ENCODE measurements at regions not wholly inside any gene's neighbourhood (a gene's known extent, or its start where the extent isn't known, plus 50 kb on each side); places are given as distances from the start of the nearest gene placed in this dataset.

GRCh38 chr5:144958002-144958401 lies 787.3 kb downstream of the KCTD16 start:
- Histone ChIP-seq H3K4me1 (ENCODE audit: low read depth) (no peaks in the 10 kb centered on the region), H3K9me3 (no peaks in the 10 kb centered on the region), H3K4me3 (no peak overlapping the region), H3K36me3 (ENCODE audit: low read depth) (no peaks in the 10 kb centered on the region)
- intact Hi-C loops (cut with DNase I, micrococcal nuclease), result no loop called here
- ATAC-seq, result no peak
- no peak for TF ChIP-seq CTCF (IDR thresholded peaks at IDR 0.05)
- no peak for DNase-seq

- no peak overlapping the region for H3K4me3 ChIP-seq
- DNase-seq (no peak), ATAC-seq (no peak)
- intact Hi-C loops (cut with DNase I, micrococcal nuclease), result no loop called here
- H3K4me1 ChIP-seq (ENCODE audit: low read depth), result no peaks in the 10 kb centered on the region
- no peak for TF ChIP-seq CTCF (IDR thresholded peaks at IDR 0.05)
- no peaks in the 10 kb centered on the region for H3K36me3 ChIP-seq (ENCODE audit: low read depth)
- no peaks in the 10 kb centered on the region for H3K9me3 ChIP-seq
These were observed 780.3 kb downstream of the KCTD16 start for GRCh38 chr5:144950996-144951395.

- intact Hi-C loops (cut with DNase I, micrococcal nuclease), result no loop called here
- H3K4me1 ChIP-seq (ENCODE audit: low read depth), result no peaks in the 10 kb centered on the region
- DNase-seq, result no peak
- TF ChIP-seq CTCF (IDR thresholded peaks at IDR 0.05), result no peak
- H3K4me3 ChIP-seq, result no peak overlapping the region
- no peaks in the 10 kb centered on the region for H3K9me3 ChIP-seq
- no peaks in the 10 kb centered on the region for H3K36me3 ChIP-seq (ENCODE audit: low read depth)
- ATAC-seq, result no peak
These were observed 776.4 kb downstream of the KCTD16 start for GRCh38 chr5:144947023-144947422.

GRCh38 chr5:144945503-144945902 lies 774.8 kb downstream of the KCTD16 start:
- no peaks in the 10 kb centered on the region for H3K9me3 ChIP-seq
- intact Hi-C loops (cut with DNase I, micrococcal nuclease), result no loop called here
- no peak overlapping the region for H3K4me3 ChIP-seq
- DNase-seq, result no peak
- H3K36me3 ChIP-seq (ENCODE audit: low read depth), result no peaks in the 10 kb centered on the region
- no peaks in the 10 kb centered on the region for H3K4me1 ChIP-seq (ENCODE audit: low read depth)
- no peak for TF ChIP-seq CTCF (IDR thresholded peaks at IDR 0.05)
- ATAC-seq, result no peak

GRCh38 chr5:144944936-144945335 lies 774.3 kb downstream of the KCTD16 start:
- Histone ChIP-seq H3K4me3 (no peak overlapping the region), H3K4me1 (ENCODE audit: low read depth) (no peaks in the 10 kb centered on the region), H3K9me3 (no peaks in the 10 kb centered on the region), H3K36me3 (ENCODE audit: low read depth) (no peaks in the 10 kb centered on the region)
- DNase-seq (no peak), ATAC-seq (no peak)
- TF ChIP-seq CTCF (IDR thresholded peaks at IDR 0.05), result no peak
- intact Hi-C loops (cut with DNase I, micrococcal nuclease), result no loop called here

GRCh38 chr5:144941004-144941403 lies 770.3 kb downstream of the KCTD16 start:
- intact Hi-C loops (cut with DNase I, micrococcal nuclease), result no loop called here
- ATAC-seq (no peak), DNase-seq (no peak)
- Histone ChIP-seq H3K9me3 (no peaks in the 10 kb centered on the region), H3K36me3 (ENCODE audit: low read depth) (no peaks in the 10 kb centered on the region), H3K4me1 (ENCODE audit: low read depth) (no peaks in the 10 kb centered on the region), H3K4me3 (no peak overlapping the region)
- TF ChIP-seq CTCF (IDR thresholded peaks at IDR 0.05), result no peak
